ENCODE measurements at regions not wholly inside any gene's neighbourhood (a gene's known extent, or its start where the extent isn't known, plus 50 kb on each side); places are given as distances from the start of the nearest gene placed in this dataset.

DNA sequence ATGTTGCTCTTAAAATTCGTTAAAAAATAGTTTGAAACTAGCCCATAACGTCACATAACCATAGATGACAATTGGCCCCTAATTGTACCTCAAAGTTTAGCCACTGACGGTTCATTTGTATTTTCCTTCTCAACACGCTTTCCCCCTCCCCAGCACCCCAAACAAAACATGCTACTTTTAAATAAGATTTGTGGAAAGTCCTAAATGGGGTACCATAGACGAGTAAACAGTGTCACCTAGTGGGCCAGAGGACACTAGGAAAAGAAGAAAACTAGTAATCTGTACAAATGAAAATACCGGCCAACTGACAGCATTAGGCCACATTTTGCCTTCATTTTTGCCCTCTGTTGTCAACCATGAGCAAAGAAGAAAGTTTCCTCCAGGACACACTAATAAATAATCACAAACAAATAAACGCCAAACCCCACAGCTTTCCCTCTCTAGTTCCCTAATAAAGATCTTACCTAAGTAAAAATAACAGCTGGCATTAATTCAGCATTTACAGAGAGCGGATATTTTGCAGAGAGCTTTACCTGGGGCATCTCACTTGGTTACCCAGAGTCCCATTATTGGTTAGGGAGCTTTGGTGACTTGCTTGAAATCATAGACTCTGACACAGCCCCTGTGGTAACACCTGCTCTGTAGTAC, 175.1 kb upstream of the ATP11B start:
- H3K27me3 Mint-ChIP-seq, result peaks cover 16% of the 10 kb centered on the region
- no peak overlapping the region for H3K4me3 Mint-ChIP-seq
- H3K27ac Mint-ChIP-seq, result no peak overlapping the region
- ATAC-seq, result no peak
- no peaks in the 10 kb centered on the region for H3K4me1 Mint-ChIP-seq
- no peaks in the 10 kb centered on the region for H3K36me3 Mint-ChIP-seq
- no peaks in the 10 kb centered on the region for H3K9me3 Mint-ChIP-seq

DNA sequence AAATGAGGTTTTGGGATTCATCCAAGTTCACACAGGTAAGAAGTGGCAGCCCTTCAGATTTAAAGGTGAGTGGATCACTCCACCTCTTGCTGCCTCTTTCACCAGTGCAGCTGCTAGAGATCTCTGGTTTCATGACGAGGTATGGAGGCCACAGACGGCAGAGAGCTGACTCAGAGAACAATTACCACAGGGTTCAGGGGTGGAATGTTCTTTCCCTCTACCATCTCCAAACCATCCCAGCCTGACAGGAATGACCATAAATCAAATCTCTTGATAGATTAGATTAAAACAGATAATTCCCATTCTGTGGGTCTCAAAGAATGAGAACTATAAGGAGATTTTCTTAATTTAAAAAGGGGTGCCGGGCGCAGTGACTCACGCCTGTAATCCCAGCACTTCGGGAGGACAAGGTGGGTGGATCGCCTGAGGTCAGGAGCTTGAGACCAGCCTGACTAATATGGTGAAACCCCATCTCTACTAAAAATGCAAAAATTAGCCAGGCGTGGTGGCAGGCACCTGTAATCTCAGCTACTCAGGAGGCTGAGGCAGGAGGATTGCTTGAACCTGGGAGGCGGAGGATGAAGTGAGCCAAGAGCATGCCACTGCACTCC, 174.2 kb upstream of the ATP11B start:
- no peak for ATAC-seq
- Mint-ChIP-seq H3K4me3 (no peak overlapping the region), H3K9me3 (no peaks in the 10 kb centered on the region), H3K4me1 (no peaks in the 10 kb centered on the region), H3K36me3 (no peaks in the 10 kb centered on the region), H3K27ac (no peak overlapping the region), H3K27me3 (peaks cover 16% of the 10 kb centered on the region)

DNA sequence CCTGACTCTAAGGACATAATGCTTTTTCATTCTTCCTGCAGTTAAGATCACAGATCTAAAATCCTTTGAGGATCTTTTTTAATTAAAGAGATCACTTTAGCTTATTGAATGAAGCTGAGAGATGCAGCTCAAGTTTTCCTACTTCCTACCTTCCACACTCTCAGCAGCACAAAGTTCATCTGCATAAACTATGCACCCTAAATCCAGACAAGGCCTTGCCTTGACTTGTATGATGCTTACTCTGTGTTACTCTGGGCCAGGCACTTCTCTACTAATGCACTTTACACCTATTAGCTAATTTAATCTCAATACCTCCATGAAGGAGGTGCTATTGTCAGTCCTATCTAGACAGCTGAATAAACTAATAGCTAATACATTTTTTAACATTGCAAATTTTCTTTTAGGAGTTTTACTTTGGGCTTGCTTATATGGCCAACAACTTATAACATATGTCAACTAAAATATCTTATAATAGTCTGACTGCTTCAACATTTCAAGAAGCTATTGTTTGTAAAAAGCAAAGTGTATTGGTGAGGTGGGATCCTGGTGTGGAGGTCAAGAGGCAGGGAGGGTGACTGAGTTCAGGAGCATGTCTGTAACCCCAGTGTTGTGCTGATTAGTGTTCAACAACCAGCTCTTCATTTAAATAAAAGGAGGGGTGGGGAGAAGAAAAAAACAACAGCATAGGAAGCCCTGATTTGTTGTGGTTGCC, 172.4 kb upstream of the ATP11B start:
- Mint-ChIP-seq H3K27ac (no peak overlapping the region), H3K4me3 (no peak overlapping the region), H3K36me3 (no peaks in the 10 kb centered on the region), H3K27me3 (peaks cover 29% of the 10 kb centered on the region), H3K4me1 (no peaks in the 10 kb centered on the region), H3K9me3 (peaks cover 2% of the 10 kb centered on the region)
- no peak for ATAC-seq

DNA sequence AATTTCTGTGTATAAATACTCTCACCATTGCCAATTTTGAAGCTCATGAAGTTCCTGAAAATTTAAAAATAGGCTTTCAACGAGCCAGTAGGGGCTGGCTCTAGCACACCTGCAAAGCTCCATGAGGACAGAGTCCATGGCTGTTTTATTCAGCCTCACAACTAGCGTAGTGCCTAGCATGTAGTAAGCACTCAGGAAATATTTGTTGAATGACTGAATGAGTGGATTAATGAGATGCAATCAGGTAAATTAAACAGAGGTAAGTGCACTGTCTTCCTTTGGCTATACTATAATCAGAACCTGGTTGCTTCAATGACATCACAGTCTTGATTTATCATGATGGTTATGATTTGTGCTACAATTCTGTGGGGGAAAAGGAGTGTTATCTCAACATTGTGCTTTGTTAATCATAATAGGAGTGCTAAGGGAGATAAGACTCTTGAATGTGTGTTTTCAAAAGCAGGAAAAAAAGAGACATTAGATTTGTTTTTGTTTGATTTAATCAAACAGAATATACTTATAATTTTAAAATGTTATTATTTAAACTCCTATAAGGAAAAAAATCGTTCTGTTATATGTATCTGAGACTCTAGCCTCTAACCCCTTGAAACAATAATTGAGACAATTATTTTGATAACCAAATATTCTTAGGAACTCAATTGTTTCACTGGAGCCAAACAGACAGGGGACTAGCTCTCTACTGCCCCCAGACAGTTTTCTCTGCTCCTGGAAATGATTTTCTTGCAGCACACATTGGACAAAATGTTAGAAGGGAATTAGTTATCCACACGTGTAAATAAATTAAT, 171.7 kb upstream of the ATP11B start:
- no peak for ATAC-seq
- Mint-ChIP-seq H3K9me3 (peaks cover 2% of the 10 kb centered on the region), H3K36me3 (no peaks in the 10 kb centered on the region)

DNA sequence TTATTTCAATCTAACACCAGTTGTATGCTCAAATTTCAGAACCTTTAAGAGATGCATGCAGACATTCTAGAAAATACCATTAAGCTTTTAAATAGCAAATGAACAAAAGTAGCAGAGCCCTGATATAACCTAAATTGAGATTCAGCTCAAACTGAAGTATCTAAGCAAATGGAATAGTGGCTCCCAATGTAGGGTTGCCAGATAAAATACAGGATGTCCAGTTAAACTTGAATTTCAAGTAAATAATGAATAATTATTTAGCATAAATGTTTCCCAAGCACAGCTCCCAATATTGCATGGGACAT, 171.1 kb upstream of the ATP11B start:
- H3K4me1 Mint-ChIP-seq, result no peaks in the 10 kb centered on the region

More for the DNA sequence above, 171.7 kb upstream of the ATP11B start:
- Mint-ChIP-seq H3K4me1 (no peaks in the 10 kb centered on the region), H3K4me3 (no peak overlapping the region), H3K27ac (no peak overlapping the region), H3K27me3 (peaks cover 29% of the 10 kb centered on the region)

DNA sequence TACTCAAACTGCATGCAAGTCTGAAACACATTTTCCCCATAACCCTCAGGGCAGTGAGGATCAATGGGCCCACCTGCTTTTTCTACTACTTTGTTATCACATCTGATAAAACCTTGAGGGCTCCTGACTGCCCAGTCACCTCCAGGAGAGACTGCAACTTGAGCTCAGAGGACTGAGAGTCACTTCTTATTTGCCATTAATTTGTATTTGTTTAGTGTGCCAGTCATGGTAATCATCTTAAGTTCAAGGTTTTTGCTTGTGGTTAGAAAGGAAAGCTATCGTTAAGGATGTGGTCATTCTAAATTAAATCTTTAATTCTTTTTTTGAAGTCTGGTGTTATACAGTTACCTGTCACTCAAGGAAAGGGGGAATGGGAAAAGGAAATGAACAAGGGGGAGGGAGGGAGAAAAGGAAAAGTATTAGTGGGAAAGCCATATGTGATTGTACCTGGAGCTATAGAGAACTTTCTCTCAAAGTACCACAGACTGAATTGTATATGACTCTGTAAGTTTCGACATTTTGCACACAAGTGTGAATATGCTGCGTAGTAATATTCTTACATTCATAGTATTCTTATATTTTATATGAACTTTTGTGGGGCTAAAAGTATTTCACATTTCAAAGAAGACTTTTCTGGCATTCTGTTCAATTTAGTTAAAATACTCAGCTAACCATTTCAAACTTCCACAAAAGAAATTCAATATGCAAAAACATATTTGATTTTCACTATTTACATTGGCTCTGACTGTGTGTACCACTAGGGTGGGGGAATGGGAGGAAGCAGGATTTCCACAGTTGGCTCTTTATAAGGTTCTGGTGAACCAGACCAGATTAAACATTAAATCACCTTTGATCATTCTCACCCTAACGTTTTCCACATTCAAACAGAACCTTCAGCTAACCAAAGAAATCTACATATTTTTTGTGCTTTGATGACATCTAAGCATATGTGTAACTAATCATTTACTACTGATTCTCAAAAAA, 166.5 kb upstream of the ATP11B start:
- Mint-ChIP-seq H3K36me3 (no peaks in the 10 kb centered on the region), H3K4me3 (no peak overlapping the region), H3K9me3 (peaks cover 2% of the 10 kb centered on the region), H3K27me3 (peaks cover 28% of the 10 kb centered on the region), H3K4me1 (no peaks in the 10 kb centered on the region), H3K27ac (no peak overlapping the region)
- no peak for ATAC-seq

More for the DNA sequence above, 171.1 kb upstream of the ATP11B start:
- no peaks in the 10 kb centered on the region for H3K36me3 Mint-ChIP-seq
- peaks cover 29% of the 10 kb centered on the region for H3K27me3 Mint-ChIP-seq
- no peak overlapping the region for H3K27ac Mint-ChIP-seq
- peaks cover 2% of the 10 kb centered on the region for H3K9me3 Mint-ChIP-seq
- ATAC-seq, result no peak
- H3K4me3 Mint-ChIP-seq, result no peak overlapping the region

DNA sequence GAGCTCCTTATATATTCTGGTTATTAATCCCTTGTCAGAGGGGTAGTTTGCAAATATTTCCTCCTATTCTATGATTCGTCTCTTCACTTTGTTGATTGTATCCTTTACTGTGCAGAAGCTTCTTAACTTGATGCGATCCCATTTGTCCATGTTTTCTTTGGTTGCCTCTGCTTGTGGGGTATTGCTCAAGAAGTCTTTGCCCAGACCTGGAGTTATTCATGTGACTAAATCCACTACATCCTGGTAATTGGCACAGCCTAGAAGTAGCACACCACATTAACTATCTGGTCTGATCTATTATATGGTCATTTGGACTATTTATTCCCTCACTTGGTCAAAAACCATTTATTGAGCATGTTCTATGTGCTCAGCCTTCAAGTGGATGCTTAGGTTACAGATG, 164.8 kb upstream of the ATP11B start:
- H3K27ac Mint-ChIP-seq, result no peak overlapping the region
- H3K36me3 Mint-ChIP-seq, result no peaks in the 10 kb centered on the region
- H3K4me3 Mint-ChIP-seq, result no peak overlapping the region
- peaks cover 28% of the 10 kb centered on the region for H3K27me3 Mint-ChIP-seq
- no peak for ATAC-seq
- H3K9me3 Mint-ChIP-seq, result peaks cover 2% of the 10 kb centered on the region
- no peaks in the 10 kb centered on the region for H3K4me1 Mint-ChIP-seq

DNA sequence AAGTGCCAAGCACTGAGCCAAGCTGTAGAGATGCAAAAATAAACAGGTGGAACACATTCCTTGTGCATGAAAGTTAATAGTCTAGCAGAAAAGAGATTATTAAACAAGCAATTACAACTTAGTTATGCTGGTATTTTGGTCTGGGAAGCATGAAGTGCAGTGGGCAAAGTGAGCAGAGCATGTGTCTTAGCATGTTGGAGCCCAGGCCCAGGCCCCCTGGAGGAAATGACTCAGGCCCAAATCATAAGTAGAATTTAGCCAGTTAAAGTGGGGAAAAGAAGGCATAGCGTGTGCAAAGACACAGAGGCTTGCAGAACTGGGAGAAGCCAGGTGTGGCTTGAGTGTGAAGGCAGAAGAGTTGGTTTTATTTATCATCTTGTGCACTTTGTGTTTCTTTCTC, 163.8 kb upstream of the ATP11B start:
- no peak for ATAC-seq
- Mint-ChIP-seq H3K36me3 (no peaks in the 10 kb centered on the region), H3K9me3 (peaks cover 2% of the 10 kb centered on the region), H3K27me3 (peaks cover 25% of the 10 kb centered on the region), H3K4me3 (no peak overlapping the region), H3K4me1 (no peaks in the 10 kb centered on the region), H3K27ac (no peak overlapping the region)

DNA sequence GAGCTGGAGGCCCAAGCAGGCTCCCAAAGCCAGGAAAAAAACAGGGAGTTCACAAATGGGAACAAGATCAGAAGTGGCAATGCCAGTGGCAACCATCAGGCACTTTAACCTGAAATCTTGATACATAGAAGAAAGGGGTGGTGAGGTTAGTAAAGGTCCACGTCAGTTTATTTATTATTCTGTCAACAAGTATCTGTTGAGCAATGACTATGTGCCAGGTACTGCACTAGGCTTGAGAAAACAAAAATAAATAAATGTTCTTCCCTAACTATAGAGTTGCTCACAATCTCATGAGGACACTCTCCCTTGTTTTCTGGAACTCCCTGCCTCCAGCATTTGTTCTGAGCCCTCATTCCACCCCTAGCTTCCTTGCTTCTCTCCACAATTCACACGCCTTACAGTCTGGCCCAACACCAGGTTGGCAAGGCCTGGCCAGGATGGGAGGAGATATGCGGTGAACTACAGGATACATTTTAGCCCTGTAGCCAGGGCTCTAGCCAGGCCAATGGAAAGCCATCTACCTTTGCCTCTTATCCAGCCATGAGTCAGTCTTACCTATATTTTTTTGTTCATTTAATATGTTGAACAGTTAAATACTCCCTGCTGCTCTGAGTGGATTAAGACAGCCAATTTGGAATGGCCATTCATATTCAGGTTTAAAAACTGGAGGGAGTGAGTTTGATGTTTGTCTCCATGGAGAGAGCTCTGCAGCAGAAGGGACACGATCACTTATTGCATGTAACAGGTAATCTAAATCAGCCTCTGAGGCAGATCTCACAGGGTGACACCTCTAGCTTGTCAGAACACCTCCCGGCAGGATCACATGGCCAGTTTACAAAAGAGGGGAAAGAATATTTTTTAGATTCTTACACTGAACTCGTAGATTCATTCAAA, 161.9 kb upstream of the ATP11B start:
- Mint-ChIP-seq H3K27me3 (peaks cover 16% of the 10 kb centered on the region), H3K36me3 (no peaks in the 10 kb centered on the region), H3K4me1 (no peaks in the 10 kb centered on the region), H3K4me3 (no peak overlapping the region), H3K27ac (no peak overlapping the region), H3K9me3 (no peaks in the 10 kb centered on the region)
- peak; percentile 22 for ATAC-seq

DNA sequence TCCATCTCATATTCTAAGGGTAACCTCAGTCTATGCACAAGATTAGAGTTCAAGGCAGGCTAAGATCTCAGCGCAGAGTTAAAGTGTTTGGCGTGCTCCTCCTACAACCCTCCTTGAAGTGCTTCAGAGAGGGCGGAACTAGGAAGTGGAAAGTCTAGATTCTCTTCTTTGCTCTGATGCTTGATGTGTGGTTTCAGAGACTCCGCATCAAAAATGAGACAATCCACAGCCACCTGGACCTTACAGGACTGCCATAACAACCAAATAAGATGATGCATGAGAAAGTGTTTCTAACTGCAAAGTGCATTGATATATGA, 161.3 kb upstream of the ATP11B start:
- Mint-ChIP-seq H3K27ac (no peak overlapping the region), H3K9me3 (no peaks in the 10 kb centered on the region), H3K27me3 (peaks cover 16% of the 10 kb centered on the region), H3K36me3 (no peaks in the 10 kb centered on the region), H3K4me1 (no peaks in the 10 kb centered on the region), H3K4me3 (no peak overlapping the region)
- ATAC-seq, result no peak

DNA sequence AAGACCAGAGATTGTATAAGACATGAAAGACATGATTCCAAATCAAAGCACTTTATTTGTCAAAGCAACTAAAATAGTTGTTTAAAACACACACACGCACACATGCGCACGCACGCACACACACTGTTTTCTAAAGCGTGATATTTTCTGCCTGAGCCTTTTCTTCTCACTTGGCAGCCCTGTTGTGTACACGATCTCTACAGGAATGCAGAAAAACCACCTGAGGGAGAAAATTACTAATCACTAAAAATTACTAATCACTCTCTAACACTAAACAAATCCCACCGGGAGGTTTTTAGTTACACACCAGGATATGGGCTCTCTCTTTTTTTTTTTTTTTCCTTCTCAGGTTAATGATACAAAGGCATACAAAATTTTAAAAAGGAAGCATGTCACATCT, 160.1 kb upstream of the ATP11B start:
- Mint-ChIP-seq H3K4me3 (no peak overlapping the region), H3K27ac (no peak overlapping the region), H3K27me3 (peaks cover 21% of the 10 kb centered on the region), H3K9me3 (no peaks in the 10 kb centered on the region), H3K36me3 (no peaks in the 10 kb centered on the region), H3K4me1 (no peaks in the 10 kb centered on the region)
- ATAC-seq, result no peak

DNA sequence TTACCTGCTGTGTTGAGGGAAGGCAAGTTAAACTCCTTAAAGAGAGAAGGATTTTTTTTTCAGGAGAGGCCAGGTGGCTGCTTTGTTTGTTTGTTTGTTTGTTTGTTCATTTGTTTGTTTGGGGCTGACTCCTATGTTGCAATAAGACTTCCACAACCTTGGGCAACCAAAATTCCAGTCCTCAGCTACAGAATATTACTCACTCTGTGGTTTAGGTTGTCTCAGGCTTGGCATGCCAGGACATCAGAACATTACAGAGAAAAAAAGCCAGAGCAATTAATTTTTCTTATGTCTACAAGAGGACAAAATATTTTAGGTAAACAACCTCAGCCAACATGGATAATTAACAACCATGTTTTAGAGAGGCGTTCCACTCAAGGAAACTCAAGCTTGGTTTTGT, 156.7 kb upstream of the ATP11B start:
- no peak overlapping the region for H3K4me3 Mint-ChIP-seq
- no peak for ATAC-seq
- H3K4me1 Mint-ChIP-seq, result no peaks in the 10 kb centered on the region
- no peak overlapping the region for H3K27ac Mint-ChIP-seq
- peaks cover 4% of the 10 kb centered on the region for H3K9me3 Mint-ChIP-seq
- H3K36me3 Mint-ChIP-seq, result no peaks in the 10 kb centered on the region
- peaks cover 23% of the 10 kb centered on the region for H3K27me3 Mint-ChIP-seq

DNA sequence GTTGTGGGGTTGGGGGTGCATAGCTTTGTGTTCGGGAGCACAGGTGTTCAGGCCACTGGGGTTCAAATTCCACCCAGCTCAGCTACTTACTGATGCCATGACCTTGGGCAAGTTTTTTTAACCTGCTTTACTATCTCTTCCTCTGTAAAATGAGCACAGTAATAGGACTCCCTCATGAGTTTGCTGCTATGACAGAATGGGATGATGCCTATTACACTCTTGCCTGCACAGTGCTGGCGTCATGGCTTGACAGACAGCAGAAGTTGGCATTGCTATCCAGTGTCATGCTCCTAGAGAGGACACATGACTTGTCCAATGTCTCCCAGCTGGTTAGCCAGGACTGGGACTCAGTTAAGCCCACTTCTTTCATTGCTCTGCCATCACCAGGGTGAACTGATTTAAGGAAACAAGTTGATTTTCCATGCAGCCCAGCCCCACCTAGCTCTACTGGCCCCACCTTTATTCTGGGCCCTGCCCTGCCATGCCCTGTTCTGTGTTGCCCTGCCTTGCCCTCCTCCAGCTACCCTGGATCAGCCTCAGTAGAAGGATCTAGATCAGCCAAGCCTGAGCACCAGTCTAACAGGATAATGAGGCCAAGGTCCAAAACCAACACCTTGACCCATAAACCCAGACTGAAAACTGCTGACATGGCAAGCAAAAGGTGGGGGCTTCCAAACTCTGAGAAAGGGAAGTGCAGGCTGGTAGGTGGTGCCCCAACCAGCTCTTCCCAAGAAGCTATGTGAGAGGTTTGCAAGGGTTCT, 155.8 kb upstream of the ATP11B start:
- H3K36me3 Mint-ChIP-seq, result no peaks in the 10 kb centered on the region
- H3K4me1 Mint-ChIP-seq, result no peaks in the 10 kb centered on the region
- H3K4me3 Mint-ChIP-seq, result no peak overlapping the region
- H3K27me3 Mint-ChIP-seq, result peaks cover 23% of the 10 kb centered on the region
- no peak overlapping the region for H3K27ac Mint-ChIP-seq
- ATAC-seq, result no peak
- peaks cover 4% of the 10 kb centered on the region for H3K9me3 Mint-ChIP-seq

Data from stimulated activated memory B cell treated with anti-CD40 and anti-IgM and Interleukin-4, amounts not matched to agents 10 μg/mL and 1 μg/mL and 100 μg/mL, for 72 hours (primary cell).